ENCODE measurements at regions not wholly inside any gene's neighbourhood (a gene's known extent, or its start where the extent isn't known, plus 50 kb on each side); places are given as distances from the start of the nearest gene placed in this dataset.

GRCh38 chr14:51576117-51576430 lies 75.6 kb upstream of the FRMD6 start:
- ATAC-seq (no peak), DNase-seq (ENCODE audit: low read depth, low spot score) (no peak)
- H3K4me2 ChIP-seq (ENCODE audit: low read length) = no peak overlapping the region
- H3K4me3 ChIP-seq (replicated peaks in 1 of 2; ENCODE audit: low read depth in 1 of 2, low read length in 2 of 2) = no peak overlapping the region
- intact Hi-C loops (cut with micrococcal nuclease) = no loop called here
- no peaks in the 10 kb centered on the region for H3K79me2 ChIP-seq (ENCODE audit: insufficient read depth, low read length)
- H3K9me2 ChIP-seq (ENCODE audit: insufficient read depth) = no peaks in the 10 kb centered on the region
- H3K36me3 ChIP-seq (ENCODE audit: control insufficient read depth in 1 of 2, insufficient read depth in 2 of 2, low read length in 2 of 2) = no peaks in the 10 kb centered on the region
- H3K4me1 ChIP-seq (ENCODE audit: control insufficient read depth in 1 of 2, insufficient read depth in 2 of 2, low read length in 2 of 2) = peaks cover 0 to 3% of the 10 kb centered on the region in 2 experiments; a peak in 2 of 4 replicates
- RAD21 ChIA-PET (ENCODE audit: low non-redundant PET in 1 of 2, low total read pairs in 2 of 2, uncharacterized antibody in 2 of 2, unreplicated experiment in 2 of 2) = no interaction called here
- H2AFZ ChIP-seq (ENCODE audit: low read depth, low read length, poor library complexity, severe bottlenecking) = no peak overlapping the region
- no peaks in the 10 kb centered on the region for H3K27me3 ChIP-seq (ENCODE audit: insufficient read depth, low read length)
- BruUV-seq (replicated peaks) = no TSS peak
- H3K9ac ChIP-seq (ENCODE audit: low read length) = no peak overlapping the region
- TF ChIP-seq CEBPB (IDR thresholded peaks at IDR 0.05; ENCODE audit: low read depth) (no peak), POLR2A (IDR thresholded peaks at IDR 0.05; ENCODE audit: borderline replicate concordance, extremely low read depth, insufficient read depth, insufficient read length) (no peak), REST (IDR thresholded peaks at IDR 0.05; ENCODE audit: low read depth) (no peak), ZBTB33 (IDR thresholded peaks at IDR 0.05; ENCODE audit: extremely low read depth, insufficient replicate concordance, low read length) (no peak), MAX (IDR thresholded peaks at IDR 0.05) (no peak), TCF7L2 (IDR thresholded peaks at IDR 0.05; ENCODE audit: borderline replicate concordance, extremely low read depth, insufficient read depth, insufficient read length) (no peak), POLR2AphosphoS5 (IDR thresholded peaks at IDR 0.05; ENCODE audit: low read depth, low read length) (no peak), RAD21 (IDR thresholded peaks at IDR 0.05; ENCODE audit: low read depth) (no peak), EZH2phosphoT487 (IDR thresholded peaks at IDR 0.05; ENCODE audit: borderline replicate concordance) (no peak), SRF (IDR thresholded peaks at IDR 0.05; ENCODE audit: low read depth) (no peak), ZFX (IDR thresholded peaks at IDR 0.05) (no peak), SP1 (IDR thresholded peaks at IDR 0.05; ENCODE audit: low read depth) (no peak), ATF3 (IDR thresholded peaks at IDR 0.05) (no peak), SIN3A (IDR thresholded peaks at IDR 0.05; ENCODE audit: low read depth) (no peak), YY1 (IDR thresholded peaks at IDR 0.05; ENCODE audit: extremely low read depth, insufficient replicate concordance, low read depth, low read length) (no peak)
- no peak overlapping the region for H3K27ac ChIP-seq (ENCODE audit: low read depth, low read length)
- H3K9me3 ChIP-seq (ENCODE audit: control insufficient read depth in 1 of 2, insufficient read depth in 1 of 2, low read depth in 1 of 2, low read length in 2 of 2) = no peaks in the 10 kb centered on the region
- H4K20me1 ChIP-seq (ENCODE audit: insufficient read depth) = no peaks in the 10 kb centered on the region
- POLR2A ChIA-PET = interaction anchor here (0.6 kb wide), 1 partner anchor 74 kb away, joined by 3 read pairs; no protein-coding TSS in a partner anchor
- CTCF ChIA-PET = no interaction called here
